ENCODE measurements at regions not wholly inside any gene's neighbourhood (a gene's known extent, or its start where the extent isn't known, plus 50 kb on each side); places are given as distances from the start of the nearest gene placed in this dataset.

GRCh38 chr1:69167876-69168275 lies 399.8 kb upstream of the LRRC7 start (continued):
- TF ChIP-seq CTCF (IDR thresholded peaks at IDR 0.05; ENCODE audit: poor library complexity, severe bottlenecking) = no peak
- TF ChIP-seq EP300 (conservative IDR thresholded peaks at IDR 0.05; ENCODE audit: poor library complexity, severe bottlenecking) = no peak

- no peaks in the 10 kb centered on the region for H3K9me2 ChIP-seq (ENCODE audit: insufficient read depth, low read length)
- no peaks in the 10 kb centered on the region for H3F3A ChIP-seq (ENCODE audit: insufficient read depth, low read length, poor library complexity, severe bottlenecking)
- no peaks in the 10 kb centered on the region for H3K36me3 ChIP-seq (ENCODE audit: insufficient read depth, low read length)
- no peaks in the 10 kb centered on the region for H3K79me2 ChIP-seq (replicated peaks; ENCODE audit: insufficient read depth, low read length)
- no peak overlapping the region for H3K4me2 ChIP-seq (ENCODE audit: low read length)
- H2AFZ ChIP-seq (ENCODE audit: low read depth, low read length) = no peak overlapping the region
- H3K9ac ChIP-seq (ENCODE audit: low read length) = no peak overlapping the region
- H3K4me3 ChIP-seq (ENCODE audit: low read length) = no peak overlapping the region
- H3K9me3 ChIP-seq (ENCODE audit: low read length) = no peaks in the 10 kb centered on the region
- H3K27me3 ChIP-seq (ENCODE audit: insufficient read depth, low read depth, low read length) = no peaks in the 10 kb centered on the region
- no peak for TF ChIP-seq CTCF (IDR thresholded peaks at IDR 0.05; ENCODE audit: poor library complexity, severe bottlenecking)
- H3K27ac ChIP-seq (ENCODE audit: low read length) = no peak overlapping the region
- H4K20me1 ChIP-seq (ENCODE audit: insufficient read depth) = no peaks in the 10 kb centered on the region
Observed at GRCh38 chr1:69171248-69171647, 396.5 kb upstream of the LRRC7 start.

- Histone ChIP-seq H3K9me2 (ENCODE audit: insufficient read depth, low read length) (no peaks in the 10 kb centered on the region), H3K27ac (ENCODE audit: low read length) (no peak overlapping the region), H3K36me3 (ENCODE audit: insufficient read depth, low read length) (no peaks in the 10 kb centered on the region), H3K79me2 (replicated peaks; ENCODE audit: insufficient read depth, low read length) (no peaks in the 10 kb centered on the region), H3K27me3 (ENCODE audit: insufficient read depth, low read depth, low read length) (no peaks in the 10 kb centered on the region), H2AFZ (ENCODE audit: low read depth, low read length) (no peak overlapping the region), H4K20me1 (ENCODE audit: insufficient read depth) (no peaks in the 10 kb centered on the region), H3F3A (ENCODE audit: insufficient read depth, low read length, poor library complexity, severe bottlenecking) (no peaks in the 10 kb centered on the region), H3K9ac (ENCODE audit: low read length) (no peak overlapping the region), H3K4me3 (ENCODE audit: low read length) (no peak overlapping the region), H3K4me2 (ENCODE audit: low read length) (no peak overlapping the region), H3K9me3 (ENCODE audit: low read length) (no peaks in the 10 kb centered on the region)
- TF ChIP-seq POLR2AphosphoS5 (IDR thresholded peaks at IDR 0.05) (no peak), TAF1 (IDR thresholded peaks at IDR 0.05; ENCODE audit: low read depth) (no peak), EZH2 (IDR thresholded peaks at IDR 0.05; ENCODE audit: borderline replicate concordance, insufficient read depth, low read length, poor library complexity, severe bottlenecking) (no peak), REST (IDR thresholded peaks at IDR 0.05; ENCODE audit: borderline replicate concordance) (no peak), CTCF (IDR thresholded peaks at IDR 0.05; ENCODE audit: poor library complexity, severe bottlenecking) (no peak), RAD21 (conservative IDR thresholded peaks at IDR 0.05) (no peak)
Observed at GRCh38 chr1:69172003-69173000, 395.4 kb upstream of the LRRC7 start.
